ENCODE measurements at regions not wholly inside any gene's neighbourhood (a gene's known extent, or its start where the extent isn't known, plus 50 kb on each side); places are given as distances from the start of the nearest gene placed in this dataset.
"Not testable (repeated sequence)": the region's sequence is repeated elsewhere in the genome, so short reads cannot be mapped to it uniquely, and the experiment has no call there.

- FAIRE-seq: no peak
- no peak for DNase-seq (ENCODE audit: insufficient read length)
- TF ChIP-seq POLR2A (IDR thresholded peaks at IDR 0.05; ENCODE audit: low read depth, low read length) (no peak), POLR2AphosphoS5 (IDR thresholded peaks at IDR 0.05; ENCODE audit: low read depth, low read length) (no peak), TAF1 (IDR thresholded peaks at IDR 0.05; ENCODE audit: borderline replicate concordance, low read depth, low read length) (no peak)
Observed at GRCh38 chr7:145143685-145144084, 307.8 kb upstream of the TPK1 start.

GRCh38 chr7:145134377-145134776 is 298.5 kb upstream of the TPK1 start:
- TF ChIP-seq TAF1 (IDR thresholded peaks at IDR 0.05; ENCODE audit: borderline replicate concordance, low read depth, low read length) (no peak), POLR2AphosphoS5 (IDR thresholded peaks at IDR 0.05; ENCODE audit: low read depth, low read length) (no peak), POLR2A (IDR thresholded peaks at IDR 0.05; ENCODE audit: low read depth, low read length) (no peak)
- FAIRE-seq (no peak), DNase-seq (ENCODE audit: insufficient read length) (no peak)

GRCh38 chr7:145123502-145123901 is 287.6 kb upstream of the TPK1 start:
- no peak for TF ChIP-seq POLR2AphosphoS5 (IDR thresholded peaks at IDR 0.05; ENCODE audit: low read depth, low read length)
- TF ChIP-seq POLR2A (IDR thresholded peaks at IDR 0.05; ENCODE audit: low read depth, low read length): no peak
- no peak for TF ChIP-seq TAF1 (IDR thresholded peaks at IDR 0.05; ENCODE audit: borderline replicate concordance, low read depth, low read length)
- FAIRE-seq: no peak
- no peak for DNase-seq (ENCODE audit: insufficient read length)

GRCh38 chr7:145106001-145106400 is 270.1 kb upstream of the TPK1 start:
- TF ChIP-seq TAF1 (IDR thresholded peaks at IDR 0.05; ENCODE audit: borderline replicate concordance, low read depth, low read length): no peak
- TF ChIP-seq POLR2AphosphoS5 (IDR thresholded peaks at IDR 0.05; ENCODE audit: low read depth, low read length): no peak
- DNase-seq (ENCODE audit: insufficient read length) (no peak), FAIRE-seq (no peak)

GRCh38 chr7:145105561-145105960 is 269.7 kb upstream of the TPK1 start:
- DNase-seq (ENCODE audit: insufficient read length) (no peak), FAIRE-seq (no peak)
- TF ChIP-seq TAF1 (IDR thresholded peaks at IDR 0.05; ENCODE audit: borderline replicate concordance, low read depth, low read length) (no peak), POLR2AphosphoS5 (IDR thresholded peaks at IDR 0.05; ENCODE audit: low read depth, low read length) (no peak), POLR2A (IDR thresholded peaks at IDR 0.05; ENCODE audit: low read depth, low read length) (no peak)

GRCh38 chr7:145104400-145104799 is 268.5 kb upstream of the TPK1 start:
- no peak for TF ChIP-seq TAF1 (IDR thresholded peaks at IDR 0.05; ENCODE audit: borderline replicate concordance, low read depth, low read length)
- no peak for TF ChIP-seq POLR2A (IDR thresholded peaks at IDR 0.05; ENCODE audit: low read depth, low read length)
- no peak for TF ChIP-seq POLR2AphosphoS5 (IDR thresholded peaks at IDR 0.05; ENCODE audit: low read depth, low read length)
- DNase-seq (ENCODE audit: insufficient read length) (no peak), FAIRE-seq (no peak)

- FAIRE-seq; DNase-seq (ENCODE audit: insufficient read length): not testable (repeated sequence)
Observed at GRCh38 chr7:145102199-145102598, 266.3 kb upstream of the TPK1 start.

GRCh38 chr7:145092766-145093165 is 256.9 kb upstream of the TPK1 start:
- DNase-seq (ENCODE audit: insufficient read length) (no peak), FAIRE-seq (no peak)
- TF ChIP-seq POLR2AphosphoS5 (IDR thresholded peaks at IDR 0.05; ENCODE audit: low read depth, low read length): no peak
- TF ChIP-seq POLR2A (IDR thresholded peaks at IDR 0.05; ENCODE audit: low read depth, low read length): no peak
- TF ChIP-seq TAF1 (IDR thresholded peaks at IDR 0.05; ENCODE audit: borderline replicate concordance, low read depth, low read length): no peak

GRCh38 chr7:145088111-145088745 is 252.4 kb upstream of the TPK1 start:
- TF ChIP-seq POLR2A (IDR thresholded peaks at IDR 0.05; ENCODE audit: low read depth, low read length): no peak
- TF ChIP-seq POLR2AphosphoS5 (IDR thresholded peaks at IDR 0.05; ENCODE audit: low read depth, low read length): no peak
- no peak for TF ChIP-seq TAF1 (IDR thresholded peaks at IDR 0.05; ENCODE audit: borderline replicate concordance, low read depth, low read length)
- FAIRE-seq (no peak), DNase-seq (ENCODE audit: insufficient read length) (no peak)

GRCh38 chr7:145082366-145083161 is 246.7 kb upstream of the TPK1 start:
- FAIRE-seq (no peak), DNase-seq (ENCODE audit: insufficient read length) (no peak)
- TF ChIP-seq POLR2AphosphoS5 (IDR thresholded peaks at IDR 0.05; ENCODE audit: low read depth, low read length): no peak
- no peak for TF ChIP-seq TAF1 (IDR thresholded peaks at IDR 0.05; ENCODE audit: borderline replicate concordance, low read depth, low read length)
- TF ChIP-seq POLR2A (IDR thresholded peaks at IDR 0.05; ENCODE audit: low read depth, low read length): no peak

- FAIRE-seq: no peak
- TF ChIP-seq POLR2A (IDR thresholded peaks at IDR 0.05; ENCODE audit: low read depth, low read length) (no peak), POLR2AphosphoS5 (IDR thresholded peaks at IDR 0.05; ENCODE audit: low read depth, low read length) (no peak), TAF1 (IDR thresholded peaks at IDR 0.05; ENCODE audit: borderline replicate concordance, low read depth, low read length) (no peak)
Observed at GRCh38 chr7:145065473-145065872, 229.6 kb upstream of the TPK1 start.

GRCh38 chr7:145064114-145064513 is 228.3 kb upstream of the TPK1 start:
- DNase-seq (ENCODE audit: insufficient read length) (no peak), FAIRE-seq (no peak)
- TF ChIP-seq POLR2A (IDR thresholded peaks at IDR 0.05; ENCODE audit: low read depth, low read length): no peak
- no peak for TF ChIP-seq POLR2AphosphoS5 (IDR thresholded peaks at IDR 0.05; ENCODE audit: low read depth, low read length)
- TF ChIP-seq TAF1 (IDR thresholded peaks at IDR 0.05; ENCODE audit: borderline replicate concordance, low read depth, low read length): no peak

More at GRCh38 chr7:145065473-145065872, 229.6 kb upstream of the TPK1 start:
- DNase-seq (ENCODE audit: insufficient read length): no peak
